Activated CD4-positive, alpha-beta T cell treated with anti-CD3 and anti-CD28 coated beads for 36 hours (primary cell): ENCODE measurements at regions not wholly inside any gene's neighbourhood (a gene's known extent, or its start where the extent isn't known, plus 50 kb on each side); places are given as distances from the start of the nearest gene placed in this dataset.
"Not testable (repeated sequence)": the region's sequence is repeated elsewhere in the genome, so short reads cannot be mapped to it uniquely, and the experiment has no call there.

Experiments used
- ATAC-seq: fragments of 200-7000 bp; cut with Tn5 transposase; one replicate; pipeline ENCODE4 v1.10.0; 2021; ENCODE audit warnings: mild to moderate bottlenecking, moderate library complexity
- CTCF ChIA-PET: fragments of 350-600 bp; sonication (Branson Sonifier 250); formaldehyde crosslinking; loops from one replicate; lab custom pipeline; 2021; ENCODE audit warnings: antibody characterized with exemption; lab: Charles Lee
- POLR2A ChIA-PET: fragments of 350-600 bp; sonication (Branson Sonifier 250); formaldehyde crosslinking; loops from one replicate; lab custom pipeline; 2021; ENCODE audit warnings: antibody characterized with exemption, inconsistent platforms; lab: Charles Lee
- DNase-seq: peaks from one replicate; pipeline ENCODE4 v3.0.0-alpha.2; 2020
- H3K27ac Mint-ChIP-seq: one replicate; pipeline ENCODE4 v1.8.0; 2021; ENCODE audit warnings: mixed read lengths
- H3K27me3 Mint-ChIP-seq: one replicate; pipeline ENCODE4 v1.8.0; 2021; ENCODE audit warnings: mixed read lengths
- H3K36me3 Mint-ChIP-seq: one replicate; pipeline ENCODE4 v1.8.0; 2021; ENCODE audit warnings: low read depth, mixed read lengths
- H3K4me1 Mint-ChIP-seq: one replicate; pipeline ENCODE4 v1.8.0; 2021; ENCODE audit warnings: mixed read lengths
- H3K4me3 Mint-ChIP-seq: one replicate; pipeline ENCODE4 v1.8.0; 2021; ENCODE audit warnings: mild to moderate bottlenecking, moderate library complexity, mixed read lengths
- H3K9me3 Mint-ChIP-seq: one replicate; pipeline ENCODE4 v1.8.0; 2021; ENCODE audit warnings: low read depth, mixed read lengths
- intact Hi-C, 2 experiments: fragments of 100-400 bp; cut with DNase I in 1 of 2; cut with micrococcal nuclease in 1 of 2; formaldehyde crosslinking; loops; one replicate each; pipeline versions ENCODE4 v1.14.2 to v1.15.1; 2022 to 2024; cut with DNase I, micrococcal nuclease

GRCh38 chr17:65301882-65302281 lies 164.7 kb downstream of the RGS9 start:
- CTCF ChIA-PET, POLR2A ChIA-PET, H3K9me3 Mint-ChIP-seq: not testable (repeated sequence)

GRCh38 chr17:65301184-65301583 lies 164.0 kb downstream of the RGS9 start:
- Mint-ChIP-seq H3K4me3 (no peak overlapping the region), H3K36me3 (no peaks in the 10 kb centered on the region), H3K4me1 (no peaks in the 10 kb centered on the region), H3K9me3 (no peaks in the 10 kb centered on the region), H3K27ac (no peak overlapping the region), H3K27me3 (peaks cover 6% of the 10 kb centered on the region)
- intact Hi-C loops, result no loop called here
- ChIA-PET CTCF (no interaction called here), POLR2A (no interaction called here)
- ATAC-seq (no peak), DNase-seq (no peak)

More at GRCh38 chr17:65301882-65302281, 164.7 kb downstream of the RGS9 start:
- ATAC-seq, intact Hi-C loops, H3K36me3 Mint-ChIP-seq, H3K27me3 Mint-ChIP-seq, H3K27ac Mint-ChIP-seq, H3K4me3 Mint-ChIP-seq, DNase-seq, H3K4me1 Mint-ChIP-seq: not testable (repeated sequence)

- Mint-ChIP-seq H3K27ac (no peak overlapping the region), H3K4me1 (peaks cover 2% of the 10 kb centered on the region), H3K27me3 (peaks cover 6% of the 10 kb centered on the region), H3K4me3 (no peak overlapping the region), H3K9me3 (no peaks in the 10 kb centered on the region), H3K36me3 (no peaks in the 10 kb centered on the region)
- CTCF ChIA-PET, result interaction anchor here (0.6 to 1.4 kb wide), 2 partner anchors 9 to 768 kb away, joined by 3 to 5 read pairs; no protein-coding TSS in a partner anchor
- ATAC-seq (no peak), DNase-seq (no peak)
- POLR2A ChIA-PET, result no interaction called here
- intact Hi-C loops, result loop anchor here in 1 of 2 experiments (10.0 kb wide), 1 partner anchor 497 kb away; no protein-coding TSS in a partner anchor
Measured at GRCh38 chr17:65297916-65298315, 160.7 kb downstream of the RGS9 start.

DNA sequence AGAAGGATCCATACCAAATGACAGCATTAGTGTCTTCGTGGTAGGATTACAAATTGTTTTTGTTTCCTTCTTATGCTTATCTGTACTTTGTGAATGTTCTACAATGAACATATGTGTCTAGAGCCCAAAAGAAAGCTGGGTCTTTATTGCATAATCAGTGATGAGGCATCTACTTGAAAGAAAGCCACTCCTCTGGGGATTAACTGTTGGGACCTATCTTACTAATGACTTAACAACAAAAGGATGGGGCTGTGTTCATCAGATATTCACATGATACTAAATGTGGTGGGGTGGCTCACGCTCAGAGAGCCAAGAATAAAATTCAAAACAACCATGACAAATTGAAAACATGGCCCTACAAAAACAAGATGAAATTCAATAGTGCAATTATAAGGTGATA lies 160.2 kb downstream of the RGS9 start:
- Mint-ChIP-seq H3K4me3 (no peak overlapping the region), H3K4me1 (peaks cover 2% of the 10 kb centered on the region), H3K27ac (no peak overlapping the region), H3K36me3 (no peaks in the 10 kb centered on the region), H3K9me3 (no peaks in the 10 kb centered on the region), H3K27me3 (peaks cover 6% of the 10 kb centered on the region)
- DNase-seq (no peak), ATAC-seq (no peak)
- POLR2A ChIA-PET, result no interaction called here
- intact Hi-C loops, result loop anchor here in 1 of 2 experiments (10.0 kb wide), 1 partner anchor 497 kb away; no protein-coding TSS in a partner anchor
- CTCF ChIA-PET, result interaction anchor here (1.4 kb wide), 1 partner anchor 10 kb away, joined by 5 read pairs; no protein-coding TSS in a partner anchor

DNA sequence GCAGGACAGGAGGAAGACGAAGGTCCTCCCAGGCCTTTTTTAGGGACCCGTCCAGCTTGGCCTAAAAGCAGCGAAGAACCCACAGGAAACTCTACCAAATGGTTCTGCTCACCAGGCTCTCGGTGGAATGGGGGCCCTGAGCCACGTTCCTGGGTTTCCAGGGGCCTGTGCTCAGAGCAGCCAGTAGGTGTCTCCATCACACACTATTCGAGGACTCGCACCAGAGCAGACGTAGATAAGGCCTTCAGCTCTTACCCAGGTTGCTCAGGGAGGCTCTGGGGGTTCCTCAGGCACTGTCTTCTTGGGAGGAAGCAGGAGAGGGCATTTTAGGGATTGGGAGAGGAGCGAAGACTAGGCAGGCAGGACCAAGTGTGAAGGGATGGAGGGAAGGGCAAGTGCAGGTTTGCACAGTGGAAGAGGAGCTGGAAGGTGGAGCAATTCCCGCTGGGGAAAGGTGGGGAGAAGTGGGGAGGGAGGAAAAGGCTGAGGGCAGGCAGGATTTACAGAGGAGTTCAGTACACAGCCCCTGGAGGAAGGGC lies 157.1 kb downstream of the RGS9 start:
- ATAC-seq (peak; percentile 95), DNase-seq (peak; percentile 76)
- H3K27me3 Mint-ChIP-seq, result no peaks in the 10 kb centered on the region
- POLR2A ChIA-PET, result no interaction called here
- intact Hi-C loops, result loop anchor here (1.0 to 10.0 kb wide), 7 partner anchors 63 to 871 kb away; no protein-coding TSS in a partner anchor
- H3K4me1 Mint-ChIP-seq, result peaks cover 2% of the 10 kb centered on the region
- H3K27ac Mint-ChIP-seq, result no peak overlapping the region
- CTCF ChIA-PET, result interaction anchor here (0.6 to 2.7 kb wide), 24 partner anchors 9 to 871 kb away, joined by 3 to 23 read pairs (median 4); no protein-coding TSS in a partner anchor
- H3K36me3 Mint-ChIP-seq, result no peaks in the 10 kb centered on the region
- H3K9me3 Mint-ChIP-seq, result no peaks in the 10 kb centered on the region
- no peak overlapping the region for H3K4me3 Mint-ChIP-seq

DNA sequence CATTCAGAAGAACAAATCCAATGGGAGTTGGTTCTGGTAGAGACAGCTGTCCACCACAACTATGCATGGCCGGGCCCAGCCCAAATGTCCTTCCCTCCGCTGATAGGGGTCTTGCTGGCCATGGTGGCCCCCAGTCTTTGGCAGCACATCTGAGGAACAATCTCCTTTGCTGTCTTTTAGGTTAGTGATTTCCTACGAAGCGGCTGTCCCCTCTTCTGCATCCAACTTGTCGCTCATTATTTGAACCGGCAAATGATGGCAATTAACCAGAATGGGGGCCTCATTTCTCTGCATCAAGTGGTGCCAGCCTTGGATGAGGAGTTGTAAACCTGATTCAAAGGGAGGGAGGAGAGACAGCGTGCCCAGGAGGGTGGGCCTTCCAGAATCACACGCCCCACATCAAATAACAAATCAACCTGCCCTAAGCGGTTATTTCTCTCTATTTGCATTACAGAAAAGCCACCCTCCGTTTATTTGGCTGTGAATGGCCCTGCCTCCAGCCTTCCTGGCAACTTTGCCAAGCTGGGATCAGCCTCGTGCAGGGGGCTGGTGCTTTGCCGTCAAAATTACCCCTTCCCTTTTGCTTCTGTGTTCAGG lies 156.5 kb downstream of the RGS9 start:
- ChIA-PET POLR2A (no interaction called here), CTCF (interaction anchor here (0.9 to 2.7 kb wide), 17 partner anchors 8 to 871 kb away, joined by 3 to 23 read pairs (median 4); no protein-coding TSS in a partner anchor)
- intact Hi-C loops, result loop anchor here (1.0 to 10.0 kb wide), 7 partner anchors 63 to 872 kb away; no protein-coding TSS in a partner anchor
- DNase-seq (no peak), ATAC-seq (no peak)
- Mint-ChIP-seq H3K27ac (no peak overlapping the region), H3K36me3 (no peaks in the 10 kb centered on the region), H3K4me3 (no peak overlapping the region), H3K4me1 (peaks cover 2% of the 10 kb centered on the region), H3K9me3 (no peaks in the 10 kb centered on the region), H3K27me3 (no peaks in the 10 kb centered on the region)

DNA sequence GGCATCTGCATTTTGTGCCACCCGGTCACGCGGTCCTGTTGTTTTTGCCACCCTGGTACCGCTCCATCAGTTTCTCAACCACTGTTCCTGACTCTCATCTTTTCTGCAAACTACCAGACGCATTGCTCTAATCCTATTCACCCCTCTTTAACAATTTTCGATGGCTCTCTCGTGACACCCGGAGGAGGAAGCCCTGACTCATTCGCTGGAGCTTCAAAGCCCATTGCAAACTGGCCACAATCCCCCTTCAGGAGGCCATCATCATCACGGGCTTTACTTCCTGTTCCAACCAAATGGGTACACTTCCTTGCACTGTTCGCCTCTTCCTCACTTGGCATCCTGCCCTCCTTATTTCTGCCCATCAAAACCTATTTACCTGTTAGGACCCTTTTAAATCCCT lies 155.3 kb downstream of the RGS9 start:
- Mint-ChIP-seq H3K27me3 (no peaks in the 10 kb centered on the region), H3K27ac (no peak overlapping the region), H3K36me3 (no peaks in the 10 kb centered on the region), H3K4me1 (peaks cover 2% of the 10 kb centered on the region), H3K4me3 (no peak overlapping the region), H3K9me3 (no peaks in the 10 kb centered on the region)
- ChIA-PET CTCF (interaction anchor here (0.8 to 1.3 kb wide), 5 partner anchors 19 to 874 kb away, joined by 3 to 4 read pairs (median 4); no protein-coding TSS in a partner anchor), POLR2A (no interaction called here)
- DNase-seq (no peak), ATAC-seq (no peak)
- intact Hi-C loops, result loop anchor here in 1 of 2 experiments (10.0 kb wide), 1 partner anchor 502 kb away; no protein-coding TSS in a partner anchor

DNA sequence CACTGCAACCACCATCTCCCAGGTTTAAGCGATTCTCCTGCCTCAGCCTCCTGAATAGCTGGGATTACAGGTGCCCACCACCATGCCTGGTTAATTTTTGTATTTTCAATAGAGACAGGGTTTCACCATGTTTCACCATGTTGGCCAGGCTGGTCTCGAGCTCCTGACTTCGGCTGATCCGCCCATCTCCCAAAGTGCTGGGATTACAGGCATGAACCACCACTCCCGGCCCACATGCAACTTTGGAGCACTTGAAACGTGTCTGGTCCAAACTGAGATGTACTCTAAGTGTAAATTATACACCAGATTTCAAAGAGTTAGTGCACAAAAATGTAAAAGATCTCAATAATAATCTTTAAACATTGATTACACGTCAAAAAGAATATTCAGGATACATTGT lies 154.1 kb downstream of the RGS9 start:
- CTCF ChIA-PET, result interaction anchor here (0.9 to 1.4 kb wide), 3 partner anchors 9 to 625 kb away, joined by 3 read pairs; no protein-coding TSS in a partner anchor
- DNase-seq, H3K9me3 Mint-ChIP-seq, H3K4me3 Mint-ChIP-seq, H3K4me1 Mint-ChIP-seq, H3K27me3 Mint-ChIP-seq, ATAC-seq, H3K27ac Mint-ChIP-seq, H3K36me3 Mint-ChIP-seq: not testable (repeated sequence)
- intact Hi-C loops, result loop anchor here in 1 of 2 experiments (10.0 kb wide), 1 partner anchor 504 kb away; no protein-coding TSS in a partner anchor
- POLR2A ChIA-PET, result interaction anchor here (0.6 kb wide), 1 partner anchor 601 kb away, joined by 3 read pairs; no protein-coding TSS in a partner anchor

- Mint-ChIP-seq H3K9me3 (no peaks in the 10 kb centered on the region), H3K36me3 (no peaks in the 10 kb centered on the region), H3K27me3 (no peaks in the 10 kb centered on the region), H3K27ac (no peak overlapping the region), H3K4me3 (no peak overlapping the region), H3K4me1 (peaks cover 2% of the 10 kb centered on the region)
- ChIA-PET CTCF (interaction anchor here (0.9 to 1.4 kb wide), 3 partner anchors 8 to 626 kb away, joined by 3 read pairs; no protein-coding TSS in a partner anchor), POLR2A (no interaction called here)
- no peak for ATAC-seq
- intact Hi-C loops, result loop anchor here in 1 of 2 experiments (10.0 kb wide), 1 partner anchor 504 kb away; no protein-coding TSS in a partner anchor
- DNase-seq, result no peak
Measured at GRCh38 chr17:65290616-65291015, 153.4 kb downstream of the RGS9 start.

GRCh38 chr17:65290056-65290455 lies 152.9 kb downstream of the RGS9 start:
- Mint-ChIP-seq H3K9me3 (no peaks in the 10 kb centered on the region), H3K27ac (no peak overlapping the region), H3K4me3 (no peak overlapping the region), H3K27me3 (no peaks in the 10 kb centered on the region), H3K36me3 (no peaks in the 10 kb centered on the region), H3K4me1 (peaks cover 2% of the 10 kb centered on the region)
- intact Hi-C loops, result loop anchor here in 1 of 2 experiments (10.0 kb wide), 1 partner anchor 505 kb away; no protein-coding TSS in a partner anchor
- POLR2A ChIA-PET, result no interaction called here
- CTCF ChIA-PET, result no interaction called here
- ATAC-seq (no peak), DNase-seq (no peak)

DNA sequence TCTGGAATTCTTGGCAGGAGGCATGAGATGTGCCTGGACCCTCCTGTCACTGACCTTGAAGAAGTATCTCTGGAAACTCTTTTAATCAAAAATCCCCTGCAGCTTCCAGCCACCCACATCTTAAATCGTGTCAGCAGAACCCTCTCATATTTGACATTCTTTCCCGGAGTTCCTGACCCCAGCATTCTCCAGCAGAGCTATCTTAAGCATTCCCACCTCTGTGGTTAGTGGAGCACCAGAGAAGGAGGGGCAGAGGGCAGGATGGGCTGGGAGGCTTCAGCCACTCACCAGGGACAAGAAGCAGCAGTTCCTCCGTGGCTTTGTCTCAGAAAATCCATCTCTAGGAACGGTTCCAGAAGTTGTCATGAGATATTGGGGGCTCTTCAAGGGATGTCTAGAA lies 149.9 kb downstream of the RGS9 start:
- ATAC-seq (no peak), DNase-seq (no peak)
- Mint-ChIP-seq H3K4me1 (no peaks in the 10 kb centered on the region), H3K4me3 (no peak overlapping the region), H3K9me3 (peaks cover 2% of the 10 kb centered on the region), H3K27me3 (no peaks in the 10 kb centered on the region), H3K36me3 (no peaks in the 10 kb centered on the region), H3K27ac (no peak overlapping the region)
- ChIA-PET CTCF (interaction anchor here (0.7 to 1.4 kb wide), 4 partner anchors 8 to 270 kb away, joined by 3 to 4 read pairs (median 3); no protein-coding TSS in a partner anchor), POLR2A (no interaction called here)
- intact Hi-C loops, result no loop called here
